ENCODE measurements at regions not wholly inside any gene's neighbourhood (a gene's known extent, or its start where the extent isn't known, plus 50 kb on each side); places are given as distances from the start of the nearest gene placed in this dataset.

GRCh38 chr13:75910591-75910990, 274.5 kb downstream of the LMO7 start:
- DNase-seq, result no peak

Measured in activated T-cell treated with anti-CD3 and anti-CD28 coated beads, Interleukin-2, amount 50 U/mL, for 48 hours (primary cell).